ENCODE measurements at regions not wholly inside any gene's neighbourhood (a gene's known extent, or its start where the extent isn't known, plus 50 kb on each side); places are given as distances from the start of the nearest gene placed in this dataset.

GRCh38 chr12:82057770-82058169 is 298.6 kb upstream of the PPFIA2 start:
- Histone ChIP-seq H3K9ac (no peak overlapping the region), H3K36me3 (ENCODE audit: insufficient read depth) (no peaks in the 10 kb centered on the region), H3K27ac (no peak overlapping the region; the same call in 1 of the 2 replicates), H4K20me1 (ENCODE audit: insufficient read depth) (no peaks in the 10 kb centered on the region), H3K4me3 (IDR thresholded peaks at IDR 0.05; ENCODE audit: insufficient read depth, low read depth, low read length) (no peak overlapping the region), H3K79me2 (ENCODE audit: insufficient read depth, low read depth) (no peaks in the 10 kb centered on the region), H3K27me3 (ENCODE audit: insufficient read depth, low read depth) (no peaks in the 10 kb centered on the region), H3K4me2 (peak overlapping the region; percentile 22; the same call in 1 of the 2 replicates), H3K4me1 (ENCODE audit: low read depth, poor library complexity, severe bottlenecking) (peaks cover 21% of the 10 kb centered on the region), H2AFZ (ENCODE audit: low read depth) (0 out of 2 replicates have a peak overlapping the region, but pooled peaks have one; percentile 10)
- TF ChIP-seq CTCF (conservative IDR thresholded peaks at IDR 0.05; ENCODE audit: low read depth, low read length): no peak

GRCh38 chr12:82055391-82055790 is 296.2 kb upstream of the PPFIA2 start:
- no peaks in the 10 kb centered on the region for H3K36me3 ChIP-seq (ENCODE audit: insufficient read depth)
- H3K9ac ChIP-seq: no peak overlapping the region
- no peaks in the 10 kb centered on the region for H3K27me3 ChIP-seq (ENCODE audit: insufficient read depth, low read depth)
- peaks cover 21% of the 10 kb centered on the region for H3K4me1 ChIP-seq (ENCODE audit: low read depth, poor library complexity, severe bottlenecking)
- no peak for TF ChIP-seq CTCF (conservative IDR thresholded peaks at IDR 0.05; ENCODE audit: low read depth, low read length)
- H2AFZ ChIP-seq (ENCODE audit: low read depth): no peak overlapping the region
- H4K20me1 ChIP-seq (ENCODE audit: insufficient read depth): no peaks in the 10 kb centered on the region
- no peak overlapping the region for H3K4me3 ChIP-seq (IDR thresholded peaks at IDR 0.05; ENCODE audit: insufficient read depth, low read depth, low read length)
- H3K79me2 ChIP-seq (ENCODE audit: insufficient read depth, low read depth): no peaks in the 10 kb centered on the region
- H3K27ac ChIP-seq: no peak overlapping the region
- H3K4me2 ChIP-seq: no peak overlapping the region

- Histone ChIP-seq H3K79me2 (ENCODE audit: insufficient read depth, low read depth) (no peaks in the 10 kb centered on the region), H3K27ac (no peak overlapping the region), H4K20me1 (ENCODE audit: insufficient read depth) (no peaks in the 10 kb centered on the region), H3K36me3 (ENCODE audit: insufficient read depth) (no peaks in the 10 kb centered on the region), H3K4me1 (ENCODE audit: low read depth, poor library complexity, severe bottlenecking) (peaks cover 21% of the 10 kb centered on the region), H3K9ac (no peak overlapping the region), H3K4me3 (IDR thresholded peaks at IDR 0.05; ENCODE audit: insufficient read depth, low read depth, low read length) (no peak overlapping the region), H2AFZ (ENCODE audit: low read depth) (no peak overlapping the region), H3K27me3 (ENCODE audit: insufficient read depth, low read depth) (no peaks in the 10 kb centered on the region), H3K4me2 (no peak overlapping the region)
- TF ChIP-seq CTCF (conservative IDR thresholded peaks at IDR 0.05; ENCODE audit: low read depth, low read length): no peak
Measured at GRCh38 chr12:82054566-82054965, 295.4 kb upstream of the PPFIA2 start.

- no peak for TF ChIP-seq CTCF (conservative IDR thresholded peaks at IDR 0.05; ENCODE audit: low read depth, low read length)
Measured at GRCh38 chr12:82047446-82047845, 288.3 kb upstream of the PPFIA2 start.

More at GRCh38 chr12:82047446-82047845, 288.3 kb upstream of the PPFIA2 start:
- Histone ChIP-seq H3K36me3 (ENCODE audit: insufficient read depth) (no peaks in the 10 kb centered on the region), H3K4me2 (no peak overlapping the region), H3K79me2 (ENCODE audit: insufficient read depth, low read depth) (no peaks in the 10 kb centered on the region), H3K27ac (no peak overlapping the region), H3K9ac (no peak overlapping the region), H3K27me3 (ENCODE audit: insufficient read depth, low read depth) (no peaks in the 10 kb centered on the region), H3K4me3 (IDR thresholded peaks at IDR 0.05; ENCODE audit: insufficient read depth, low read depth, low read length) (no peak overlapping the region), H3K4me1 (ENCODE audit: low read depth, poor library complexity, severe bottlenecking) (no peaks in the 10 kb centered on the region), H4K20me1 (ENCODE audit: insufficient read depth) (no peaks in the 10 kb centered on the region), H2AFZ (ENCODE audit: low read depth) (no peak overlapping the region)

Measured in KMS-11 (cell line).